ENCODE measurements at regions not wholly inside any gene's neighbourhood (a gene's known extent, or its start where the extent isn't known, plus 50 kb on each side); places are given as distances from the start of the nearest gene placed in this dataset.

- Histone ChIP-seq H3K9me3 (ENCODE audit: control insufficient read depth, insufficient read depth, low read length) (no peaks in the 10 kb centered on the region), H2AK5ac (ENCODE audit: low read depth, low read length) (no peak overlapping the region), H4K20me1 (ENCODE audit: insufficient read depth, low read length) (no peaks in the 10 kb centered on the region), H3K18ac (ENCODE audit: low read depth, low read length) (no peak overlapping the region), H2AFZ (replicated peaks; ENCODE audit: low read length, poor library complexity) (no peak overlapping the region), H2BK20ac (ENCODE audit: low read depth, low read length) (no peak overlapping the region), H3K56ac (ENCODE audit: extremely low read depth, insufficient read depth, low read length) (no peak overlapping the region), H3K79me1 (ENCODE audit: low read depth in 1 of 2, low read length in 2 of 2) (no peaks in the 10 kb centered on the region), H4K5ac (ENCODE audit: low read depth, low read length) (no peak overlapping the region), H2AK9ac (replicated peaks; ENCODE audit: low read depth, low read length, poor library complexity) (no peak overlapping the region), H4K91ac (ENCODE audit: insufficient read depth, low read depth, low read length) (no peak overlapping the region), H2BK5ac (ENCODE audit: low read depth, low read length, poor library complexity, severe bottlenecking) (no peak overlapping the region), H3K36me3 (ENCODE audit: control insufficient read depth, insufficient read depth, low read length) (no peaks in the 10 kb centered on the region), H3K9ac (ENCODE audit: low read depth, low read length) (no peak overlapping the region), H2BK120ac (ENCODE audit: low read depth, low read length) (no peak overlapping the region), H2BK15ac (ENCODE audit: low read depth, low read length) (no peak overlapping the region), H3K27me3 (ENCODE audit: control insufficient read depth, insufficient read depth, low read length) (no peaks in the 10 kb centered on the region), H3K4me2 (ENCODE audit: low read depth, low read length) (no peak overlapping the region), H3K9me1 (ENCODE audit: insufficient read depth, low read length) (no peaks in the 10 kb centered on the region), H3K23ac (ENCODE audit: low read depth, low read length) (no peak overlapping the region), H3K4ac (ENCODE audit: low read depth, low read length) (no peak overlapping the region), H3K27ac (ENCODE audit: insufficient read depth, low read length) (no peak overlapping the region), H3K4me1 (ENCODE audit: control insufficient read depth, insufficient read depth, low read length) (no peaks in the 10 kb centered on the region), H3K14ac (replicated peaks; ENCODE audit: low read depth, low read length) (no peak overlapping the region), H3K4me3 (ENCODE audit: insufficient read depth, low read depth, low read length) (no peak overlapping the region), H4K8ac (ENCODE audit: low read depth in 2 of 2, low read length in 2 of 2) (no peak overlapping the region)
- TF ChIP-seq MAZ (IDR thresholded peaks at IDR 0.05; ENCODE audit: borderline replicate concordance, low read depth, low read length) (no peak), CEBPB (IDR thresholded peaks at IDR 0.05; ENCODE audit: low read depth, low read length) (no peak), RCOR1 (IDR thresholded peaks at IDR 0.05; ENCODE audit: insufficient replicate concordance, low read length) (no peak), MXI1 (IDR thresholded peaks at IDR 0.05; ENCODE audit: borderline replicate concordance, low read depth, low read length) (no peak), CHD1 (IDR thresholded peaks at IDR 0.05; ENCODE audit: low read depth, low read length) (no peak), USF2 (IDR thresholded peaks at IDR 0.05; ENCODE audit: low read depth, low read length) (no peak), BHLHE40 (IDR thresholded peaks at IDR 0.05; ENCODE audit: low read depth, low read length) (no peak), CTCF (conservative IDR thresholded peaks at IDR 0.05; ENCODE audit: low read depth, low read length) (no peak), RFX5 (IDR thresholded peaks at IDR 0.05; ENCODE audit: low read depth, low read length) (no peak), NFE2L2 (IDR thresholded peaks at IDR 0.05; ENCODE audit: low read depth, low read length) (no peak), FOS (IDR thresholded peaks at IDR 0.05; ENCODE audit: low read depth, low read length) (no peak), RAD21 (IDR thresholded peaks at IDR 0.05; ENCODE audit: low read length) (no peak), POLR2A (IDR thresholded peaks at IDR 0.05; ENCODE audit: low read depth, low read length) (no peak), MAFK (IDR thresholded peaks at IDR 0.05; ENCODE audit: low read depth, low read length) (no peak), SMC3 (IDR thresholded peaks at IDR 0.05; ENCODE audit: low read depth, low read length) (no peak)
- TF ChIP-seq, protein P1, sequence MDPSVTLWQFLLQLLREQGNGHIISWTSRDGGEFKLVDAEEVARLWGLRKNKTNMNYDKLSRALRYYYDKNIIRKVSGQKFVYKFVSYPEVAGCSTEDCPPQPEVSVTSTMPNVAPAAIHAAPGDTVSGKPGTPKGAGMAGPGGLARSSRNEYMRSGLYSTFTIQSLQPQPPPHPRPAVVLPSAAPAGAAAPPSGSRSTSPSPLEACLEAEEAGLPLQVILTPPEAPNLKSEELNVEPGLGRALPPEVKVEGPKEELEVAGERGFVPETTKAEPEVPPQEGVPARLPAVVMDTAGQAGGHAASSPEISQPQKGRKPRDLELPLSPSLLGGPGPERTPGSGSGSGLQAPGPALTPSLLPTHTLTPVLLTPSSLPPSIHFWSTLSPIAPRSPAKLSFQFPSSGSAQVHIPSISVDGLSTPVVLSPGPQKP (IDR thresholded peaks at IDR 0.05; ENCODE audit: borderline replicate concordance, low read depth, low read length) = no peak
- no TSS peak for BruUV-seq (replicated peaks)
- in situ Hi-C loops (cut with MboI; ENCODE audit: low sequenced_read_pairs) (loop anchor here (25.0 kb wide), 1 partner anchor 102 kb away; no protein-coding TSS in a partner anchor), intact Hi-C loops (cut with micrococcal nuclease) (no loop called here), dilution Hi-C loops (cut with HindIII; ENCODE audit: low sequenced_read_pairs, unreplicated experiment) (no loop called here)
- WGBS, 2 experiments (ENCODE audit: extremely low coverage in 2 of 2, insufficient read length in 1 of 2) = 83% methylated on average over 1 of the region's 12 CpGs; no CpG with 5 or more reads in 1 of the 2 experiments
- CTCF ChIA-PET = no interaction called here
- POLR2A ChIA-PET (ENCODE audit: unreplicated experiment) = no interaction called here
- ATAC-seq (ENCODE audit: low read depth) (no peak), DNase-seq (no peak)
Measured at GRCh38 chr17:6313835-6314234, 121.1 kb downstream of the AIPL1 start.

Data from IMR-90 (cell line).